ENCODE measurements at regions not wholly inside any gene's neighbourhood (a gene's known extent, or its start where the extent isn't known, plus 50 kb on each side); places are given as distances from the start of the nearest gene placed in this dataset.

DNA sequence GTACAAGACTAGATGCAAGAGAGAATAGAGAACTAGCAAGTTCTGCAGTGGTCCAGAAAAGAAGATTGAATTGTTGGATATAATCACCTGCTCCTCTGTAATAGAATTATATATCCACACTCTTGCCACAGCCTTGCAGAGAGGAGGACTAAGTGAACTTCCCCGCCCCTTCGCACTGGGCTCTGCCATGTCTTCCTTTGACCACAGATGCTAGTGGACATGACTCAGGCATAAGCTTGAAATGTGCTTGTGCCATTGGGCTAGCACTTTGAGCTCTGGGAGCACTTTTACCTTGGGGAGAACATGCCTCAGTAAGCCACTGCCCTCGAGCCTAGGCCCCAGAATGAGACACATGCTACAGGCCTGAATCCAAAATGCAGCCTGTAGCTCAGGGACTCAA lies 113.5 kb upstream of the RASA1 start:
- no peak for TF ChIP-seq JUN (IDR thresholded peaks at IDR 0.05; ENCODE audit: borderline replicate concordance, insufficient read depth, insufficient read length, low read depth)
- no peak for TF ChIP-seq POLR2A (IDR thresholded peaks at IDR 0.05; ENCODE audit: low read depth, low read length)
- TF ChIP-seq, protein P1, sequence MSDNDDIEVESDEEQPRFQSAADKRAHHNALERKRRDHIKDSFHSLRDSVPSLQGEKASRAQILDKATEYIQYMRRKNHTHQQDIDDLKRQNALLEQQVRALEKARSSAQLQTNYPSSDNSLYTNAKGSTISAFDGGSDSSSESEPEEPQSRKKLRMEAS (IDR thresholded peaks at IDR 0.05; ENCODE audit: insufficient read depth, insufficient read length), result no peak
- TF ChIP-seq MYC (IDR thresholded peaks at IDR 0.05; ENCODE audit: low read depth, low read length), result no peak
- TF ChIP-seq FOS (IDR thresholded peaks at IDR 0.05; ENCODE audit: borderline replicate concordance, insufficient read depth, low read length), result no peak
- TF ChIP-seq EZH2 (IDR thresholded peaks at IDR 0.05; ENCODE audit: borderline replicate concordance, low read depth, low read length, severe bottlenecking), result no peak
- TF ChIP-seq GATA2 (IDR thresholded peaks at IDR 0.05; ENCODE audit: insufficient read depth, insufficient read length, low read depth, low read length), result no peak
- TF ChIP-seq POLR2AphosphoS5 (IDR thresholded peaks at IDR 0.05; ENCODE audit: insufficient read depth, low read depth, low read length), result no peak
- TF ChIP-seq, protein P2, sequence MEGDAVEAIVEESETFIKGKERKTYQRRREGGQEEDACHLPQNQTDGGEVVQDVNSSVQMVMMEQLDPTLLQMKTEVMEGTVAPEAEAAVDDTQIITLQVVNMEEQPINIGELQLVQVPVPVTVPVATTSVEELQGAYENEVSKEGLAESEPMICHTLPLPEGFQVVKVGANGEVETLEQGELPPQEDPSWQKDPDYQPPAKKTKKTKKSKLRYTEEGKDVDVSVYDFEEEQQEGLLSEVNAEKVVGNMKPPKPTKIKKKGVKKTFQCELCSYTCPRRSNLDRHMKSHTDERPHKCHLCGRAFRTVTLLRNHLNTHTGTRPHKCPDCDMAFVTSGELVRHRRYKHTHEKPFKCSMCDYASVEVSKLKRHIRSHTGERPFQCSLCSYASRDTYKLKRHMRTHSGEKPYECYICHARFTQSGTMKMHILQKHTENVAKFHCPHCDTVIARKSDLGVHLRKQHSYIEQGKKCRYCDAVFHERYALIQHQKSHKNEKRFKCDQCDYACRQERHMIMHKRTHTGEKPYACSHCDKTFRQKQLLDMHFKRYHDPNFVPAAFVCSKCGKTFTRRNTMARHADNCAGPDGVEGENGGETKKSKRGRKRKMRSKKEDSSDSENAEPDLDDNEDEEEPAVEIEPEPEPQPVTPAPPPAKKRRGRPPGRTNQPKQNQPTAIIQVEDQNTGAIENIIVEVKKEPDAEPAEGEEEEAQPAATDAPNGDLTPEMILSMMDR (IDR thresholded peaks at IDR 0.05; ENCODE audit: extremely low read depth in 1 of 2, insufficient read depth in 1 of 2, low read depth in 1 of 2, low read length in 2 of 2), result no peak
- CTCF ChIA-PET, result no interaction called here
- Histone ChIP-seq H3K27ac (ENCODE audit: insufficient read depth, low read depth, low read length) (no peak overlapping the region), H3K9ac (replicated peaks; ENCODE audit: extremely low read depth, insufficient read depth, low read length) (no peak overlapping the region), H3K9me3 (replicated peaks; ENCODE audit: control insufficient read depth, insufficient read depth, low read length) (no peaks in the 10 kb centered on the region), H3K4me2 (ENCODE audit: insufficient read depth, low read length) (no peak overlapping the region), H3K79me2 (ENCODE audit: control insufficient read depth, insufficient read depth, low read length) (no peaks in the 10 kb centered on the region), H4K20me1 (replicated peaks; ENCODE audit: control insufficient read depth, extremely low read depth, insufficient read depth, low read length) (no peaks in the 10 kb centered on the region), H3K4me3 (replicated peaks in 1 of 3; ENCODE audit: insufficient read depth in 1 of 3, low read depth in 1 of 3, low read length in 3 of 3) (no peak overlapping the region), H3K4me1 (ENCODE audit: control insufficient read depth, extremely low read depth, insufficient read depth, low read length) (peaks cover 31% of the 10 kb centered on the region), H3K27me3 (ENCODE audit: control insufficient read depth in 2 of 2, insufficient read depth in 2 of 2, low read length in 2 of 2) (no peaks in the 10 kb centered on the region), H2AFZ (ENCODE audit: low read depth, low read length) (no peak overlapping the region), H3K36me3 (ENCODE audit: control insufficient read depth in 2 of 2, extremely low read depth in 1 of 2, insufficient read depth in 2 of 2, low read length in 2 of 2) (no peaks in the 10 kb centered on the region), H3K9me1 (replicated peaks; ENCODE audit: control insufficient read depth, extremely low read depth, insufficient read depth, low read length) (no peaks in the 10 kb centered on the region)
- DNase-seq (ENCODE audit: low read depth, low spot score), result no peak
- dilution Hi-C loops (cut with MboI; ENCODE audit: extremely low pct_ligation_motif_present, low sequenced_read_pairs), result no loop called here
- BruUV-seq (replicated peaks), result no TSS peak
- no peak for FAIRE-seq
- POLR2A ChIA-PET, result no interaction called here
- intact Hi-C loops (cut with micrococcal nuclease), result loop anchor here (5.0 kb wide), 1 partner anchor 238 kb away; no protein-coding TSS in a partner anchor
